ENCODE measurements at regions not wholly inside any gene's neighbourhood (a gene's known extent, or its start where the extent isn't known, plus 50 kb on each side); places are given as distances from the start of the nearest gene placed in this dataset.

- no peak for DNase-seq
Observed at GRCh38 chr3:76551739-76552138, 488.2 kb upstream of the ROBO2 start.

- DNase-seq, result no peak
Observed at GRCh38 chr3:76552653-76553052, 487.2 kb upstream of the ROBO2 start.

- DNase-seq, result no peak
Observed at GRCh38 chr3:76554707-76555106, 485.2 kb upstream of the ROBO2 start.

- no peak for DNase-seq
Observed at GRCh38 chr3:76561494-76562236, 478.2 kb upstream of the ROBO2 start.

- DNase-seq, result no peak
Observed at GRCh38 chr3:76565496-76566210, 474.2 kb upstream of the ROBO2 start.

GRCh38 chr3:76566211-76566534 lies 473.7 kb upstream of the ROBO2 start:
- DNase-seq, result no peak

GRCh38 chr3:76566904-76567303 lies 473.0 kb upstream of the ROBO2 start:
- DNase-seq, result no peak

- no peak for DNase-seq
Observed at GRCh38 chr3:76570436-76571057, 469.4 kb upstream of the ROBO2 start.

- no peak for DNase-seq
Observed at GRCh38 chr3:76576201-76576600, 463.7 kb upstream of the ROBO2 start.

- no peak for DNase-seq
Observed at GRCh38 chr3:76582098-76582497, 457.8 kb upstream of the ROBO2 start.

- no peak for DNase-seq
Observed at GRCh38 chr3:76582632-76583378, 457.1 kb upstream of the ROBO2 start.

GRCh38 chr3:76585794-76586392 lies 454.0 kb upstream of the ROBO2 start:
- no peak for DNase-seq

- DNase-seq, result no peak
Observed at GRCh38 chr3:76586471-76586870, 453.4 kb upstream of the ROBO2 start.

GRCh38 chr3:76610150-76610549 lies 429.7 kb upstream of the ROBO2 start:
- DNase-seq, result no peak

GRCh38 chr3:76615719-76616118 lies 424.2 kb upstream of the ROBO2 start:
- DNase-seq, result no peak

- no peak for DNase-seq
Observed at GRCh38 chr3:76624164-76624563, 415.7 kb upstream of the ROBO2 start.

- DNase-seq, result no peak
Observed at GRCh38 chr3:76627236-76627635, 412.7 kb upstream of the ROBO2 start.

GRCh38 chr3:76631251-76631650 lies 408.6 kb upstream of the ROBO2 start:
- no peak for DNase-seq

GRCh38 chr3:76638006-76638405 lies 401.9 kb upstream of the ROBO2 start:
- no peak for DNase-seq

GRCh38 chr3:76643623-76644304 lies 396.1 kb upstream of the ROBO2 start:
- peak; percentile 13 for DNase-seq

GRCh38 chr3:76644305-76644675 lies 395.6 kb upstream of the ROBO2 start:
- no peak for DNase-seq

GRCh38 chr3:76645724-76646123 lies 394.2 kb upstream of the ROBO2 start:
- no peak for DNase-seq
